ENCODE measurements at regions not wholly inside any gene's neighbourhood (a gene's known extent, or its start where the extent isn't known, plus 50 kb on each side); places are given as distances from the start of the nearest gene placed in this dataset.

- DNase-seq, result no peak
Observed at GRCh38 chrX:40484408-40485091, 96.2 kb upstream of the ATP6AP2 start.

- DNase-seq, result no peak
Observed at GRCh38 chrX:40483502-40483901, 97.3 kb upstream of the ATP6AP2 start.

DNA sequence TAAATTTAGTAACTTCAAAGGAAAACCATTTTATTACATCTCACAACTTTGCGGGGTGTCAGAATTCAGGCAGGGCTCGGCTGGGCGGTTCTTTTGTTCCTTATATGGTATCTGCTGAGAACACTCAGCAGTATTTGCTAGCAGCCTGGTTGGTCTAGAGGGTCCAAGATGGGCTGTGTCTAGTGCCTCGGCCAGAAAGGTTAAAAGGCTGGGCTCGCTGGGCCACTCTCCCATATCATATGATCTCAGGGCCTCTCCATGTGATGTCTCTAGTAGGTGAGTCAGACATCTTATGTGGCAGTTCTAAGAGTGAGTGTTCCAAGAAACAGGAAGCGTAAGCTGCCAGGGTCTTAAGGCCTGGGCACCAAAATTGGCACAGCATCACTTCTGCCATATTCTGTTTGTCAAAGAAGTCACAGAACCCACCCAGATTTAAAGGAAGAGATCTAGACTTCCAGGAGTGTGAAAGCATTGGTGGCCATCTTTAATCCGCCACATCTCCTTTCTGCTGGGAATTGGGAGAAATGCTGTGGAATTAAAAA, 100.9 kb upstream of the ATP6AP2 start:
- DNase-seq, result peak; percentile 0

- no peak for DNase-seq
Observed at GRCh38 chrX:40478474-40479065, 102.2 kb upstream of the ATP6AP2 start.

- DNase-seq, result no peak
Observed at GRCh38 chrX:40476958-40477357, 103.8 kb upstream of the ATP6AP2 start.

- no peak for DNase-seq
Observed at GRCh38 chrX:40474645-40475044, 106.1 kb upstream of the ATP6AP2 start.

DNA sequence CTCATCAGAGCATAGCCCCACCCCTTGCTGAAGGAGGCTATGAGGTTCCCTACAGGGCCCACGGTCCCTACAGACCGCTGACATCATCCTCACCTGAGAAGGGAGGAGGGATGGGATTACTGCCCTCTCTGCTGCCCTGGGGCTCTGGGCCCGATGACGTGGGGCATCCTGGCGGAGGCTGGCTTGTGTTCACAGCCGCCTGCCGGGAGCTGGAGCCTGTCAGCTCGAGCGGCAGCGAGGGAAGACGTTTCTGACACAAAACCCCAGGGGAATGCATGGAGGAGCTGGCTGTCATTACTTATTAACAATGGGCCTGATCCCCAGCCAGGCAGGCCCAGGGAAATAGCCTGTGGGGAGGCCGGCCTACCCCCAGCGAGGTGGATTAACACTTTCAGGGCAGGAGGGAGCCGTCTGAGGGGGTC, 106.6 kb upstream of the ATP6AP2 start:
- DNase-seq, result no peak

DNA sequence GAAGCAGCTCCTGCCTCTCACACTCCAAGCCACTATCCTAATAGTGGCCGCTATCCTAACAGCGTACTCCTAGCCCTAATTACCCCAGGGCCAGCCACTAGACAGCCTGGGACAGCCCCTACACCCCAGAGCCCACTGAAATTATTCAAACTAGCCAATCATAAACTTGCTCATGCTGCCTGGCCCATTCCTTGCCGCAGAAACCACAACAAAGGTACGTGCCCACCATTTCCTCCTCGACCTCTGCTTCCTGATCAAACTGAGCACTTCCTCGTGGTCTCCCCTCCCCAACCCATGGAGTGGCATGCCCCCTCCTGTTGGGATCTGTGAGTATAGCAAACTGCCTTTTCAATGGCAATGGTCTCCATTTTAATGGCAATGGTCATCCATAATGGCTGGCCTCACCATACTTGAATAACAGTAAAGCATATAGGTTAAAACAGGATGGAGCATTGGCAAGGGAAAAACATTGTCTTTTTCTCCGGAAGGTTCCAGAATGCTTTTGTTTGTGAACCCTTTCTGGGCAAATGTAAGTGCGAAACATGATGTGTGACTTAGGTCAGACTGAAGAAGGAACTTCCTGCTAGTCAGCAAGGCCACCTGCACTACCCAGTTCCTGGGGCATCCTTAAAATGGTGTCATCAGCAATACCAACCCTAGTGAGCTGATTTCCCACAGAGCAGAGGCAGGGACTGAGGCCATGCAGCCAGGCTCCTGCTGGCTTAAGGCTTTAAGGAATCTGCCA, 107.1 kb upstream of the ATP6AP2 start:
- no peak for DNase-seq

DNA sequence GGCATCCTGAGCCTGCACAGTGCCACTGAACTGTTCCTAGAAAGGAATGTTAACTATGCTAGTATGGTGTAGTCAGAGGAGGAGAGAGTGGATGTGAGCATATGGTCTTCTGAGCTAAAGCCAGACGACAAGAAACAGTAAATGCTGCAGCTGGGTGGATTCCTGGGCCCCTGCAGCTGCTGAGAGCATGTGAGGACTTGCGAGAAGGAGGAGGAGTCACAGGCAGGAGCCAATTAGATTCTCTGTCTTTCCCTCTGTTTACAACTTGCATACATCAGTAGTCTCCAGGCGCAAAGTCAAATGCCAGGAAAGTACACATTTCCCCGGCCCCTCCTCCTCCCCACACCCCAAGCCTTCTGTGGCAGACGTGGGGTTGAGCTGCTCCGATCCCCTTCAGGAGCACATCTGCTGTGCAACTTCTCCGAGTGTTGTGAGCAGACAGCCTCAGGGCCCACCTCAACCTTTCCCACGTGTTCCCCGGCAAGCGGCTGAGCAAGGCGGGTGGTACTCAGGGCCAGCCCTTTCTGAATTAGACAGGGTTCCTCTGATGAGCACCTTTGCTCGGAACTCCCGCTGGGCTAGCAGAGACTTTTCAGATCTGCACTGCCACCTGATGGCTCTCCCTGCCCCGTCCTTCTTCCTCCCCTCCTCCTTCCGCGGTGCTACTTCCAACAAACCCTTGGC, 108.7 kb upstream of the ATP6AP2 start:
- peak; percentile 13 for DNase-seq

DNA sequence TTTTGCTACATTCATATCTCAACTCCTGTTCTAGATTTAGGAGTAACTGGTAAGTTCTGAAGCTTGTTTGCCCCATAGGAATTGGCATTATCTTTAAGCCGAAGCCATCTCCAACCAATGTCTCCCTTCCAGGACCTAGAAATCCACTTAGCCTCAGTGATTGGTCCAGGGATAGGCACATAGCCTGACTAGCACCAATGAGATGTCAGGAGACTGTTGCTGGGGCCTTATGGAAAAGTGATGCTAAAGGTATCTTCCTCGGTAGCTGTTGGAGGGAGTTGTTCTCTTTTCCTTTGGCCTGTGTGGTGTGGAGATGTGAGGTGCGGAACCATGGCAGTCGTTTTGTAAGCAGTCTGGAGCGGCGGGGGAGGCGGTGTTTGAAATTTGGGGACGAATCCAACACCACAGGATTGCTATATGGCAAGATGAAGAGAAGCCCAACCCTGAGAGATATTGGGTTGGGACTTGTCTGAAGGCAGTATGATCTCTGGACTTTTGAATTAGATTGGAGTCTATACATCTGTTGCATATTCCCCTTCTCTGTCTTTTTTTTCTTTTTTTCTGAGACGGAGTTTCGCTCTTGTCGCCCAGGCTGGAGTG, 109.8 kb upstream of the ATP6AP2 start:
- DNase-seq, result no peak

- no peak for DNase-seq
Observed at GRCh38 chrX:40469316-40469715, 111.5 kb upstream of the ATP6AP2 start.

DNA sequence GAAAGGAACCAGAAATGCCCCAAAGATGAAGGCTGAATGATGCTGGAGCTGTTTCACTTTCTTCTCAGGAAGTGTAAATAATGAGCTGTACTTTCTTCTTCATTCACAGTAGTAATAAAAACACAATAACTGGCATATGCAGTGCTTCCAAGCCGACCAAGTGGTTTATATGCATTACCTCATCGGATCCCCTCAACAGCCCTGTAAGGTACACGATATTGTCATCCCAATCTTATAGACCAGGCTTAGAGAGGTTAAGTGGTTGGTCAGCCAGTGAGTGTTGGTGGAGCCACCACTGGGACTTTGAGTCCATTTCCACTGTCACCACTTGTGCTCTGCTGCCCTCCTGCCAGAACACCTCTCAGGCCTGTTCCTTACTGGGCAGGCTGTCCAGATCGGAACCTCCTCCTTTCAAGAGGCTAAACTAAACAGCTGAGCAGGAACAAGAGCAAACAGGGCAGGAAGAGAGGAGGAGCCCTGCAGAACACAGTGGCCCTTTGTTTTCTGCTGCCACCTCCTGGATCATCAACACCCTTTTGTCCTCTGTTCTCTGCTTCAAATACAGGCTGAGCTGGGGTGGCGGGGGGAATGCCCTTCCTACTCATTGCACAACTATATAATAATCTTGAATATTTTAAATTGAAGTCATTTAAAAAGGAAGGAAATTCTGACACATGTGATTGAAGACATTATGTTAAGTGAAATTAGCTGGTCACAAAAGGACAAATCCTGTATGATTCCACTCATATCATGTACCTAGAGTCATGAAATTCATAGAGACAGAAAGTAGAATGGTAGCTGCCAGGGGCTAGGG, 112.5 kb upstream of the ATP6AP2 start:
- DNase-seq, result peak; percentile 69

DNA sequence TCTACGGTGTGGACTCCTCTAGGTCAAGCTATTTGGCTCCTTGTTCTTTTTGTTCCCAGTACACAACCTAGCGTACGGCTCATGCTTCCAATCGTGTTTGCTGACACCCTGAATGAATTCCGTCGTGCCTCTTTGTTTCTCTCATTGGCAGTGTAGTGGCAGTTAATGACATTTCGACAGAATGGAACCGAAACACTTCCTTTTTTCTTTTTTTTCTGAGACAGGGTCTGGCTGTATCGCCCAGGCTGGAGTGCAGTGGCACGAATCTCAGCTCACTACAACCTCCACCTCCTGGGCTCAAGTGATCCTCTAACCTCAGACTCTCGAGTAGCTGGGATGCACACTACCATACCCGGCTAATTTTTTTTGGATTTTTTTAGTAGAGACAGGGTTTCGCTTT, 113.3 kb upstream of the ATP6AP2 start:
- no peak for DNase-seq

- DNase-seq, result no peak
Observed at GRCh38 chrX:40465735-40466551, 114.8 kb upstream of the ATP6AP2 start.

GRCh38 chrX:40462795-40463194, 118.0 kb upstream of the ATP6AP2 start:
- no peak for DNase-seq

- DNase-seq, result no peak
Observed at GRCh38 chrX:40460926-40461325, 119.8 kb upstream of the ATP6AP2 start.

GRCh38 chrX:40459571-40460158, 121.1 kb upstream of the ATP6AP2 start:
- DNase-seq, result no peak

DNA sequence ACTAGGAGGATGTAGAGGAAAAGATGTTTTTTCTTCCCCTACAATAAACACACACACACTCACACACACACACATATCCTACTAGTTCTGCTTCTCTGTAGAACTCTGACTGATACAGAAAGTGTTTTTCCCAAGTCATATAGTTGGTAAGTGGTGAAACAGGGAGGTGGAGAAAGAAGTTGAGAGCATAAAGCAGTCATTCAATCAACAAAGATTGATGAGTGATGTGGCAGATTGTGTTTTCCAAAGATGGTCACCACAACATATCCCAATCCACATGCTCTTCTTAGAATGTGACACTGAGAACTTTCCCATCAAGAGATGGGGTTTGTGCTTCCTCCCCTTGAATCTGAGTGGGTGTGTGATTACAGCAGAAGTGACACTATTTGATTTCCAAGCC, 123.4 kb upstream of the ATP6AP2 start:
- DNase-seq, result no peak

DNA sequence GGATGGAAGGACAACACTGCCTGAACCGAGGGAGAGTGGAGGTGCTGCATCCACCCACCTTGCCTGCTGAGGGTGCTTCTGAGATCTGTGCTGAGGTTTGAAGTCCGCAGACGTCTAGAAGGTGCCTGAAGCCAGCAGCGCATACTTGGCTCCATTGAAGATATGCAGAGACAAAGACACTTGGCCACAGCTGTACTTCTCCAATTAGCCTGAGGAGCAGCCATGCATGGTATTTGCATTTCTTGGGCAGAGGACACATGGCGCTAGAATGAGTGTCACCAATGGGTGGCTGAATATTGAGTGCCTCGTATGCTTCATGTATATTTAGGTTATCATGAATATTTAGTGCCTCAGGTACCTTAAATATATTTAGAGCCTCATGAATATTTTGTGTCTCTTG, 128.7 kb upstream of the ATP6AP2 start:
- DNase-seq, result no peak

- DNase-seq, result no peak
Observed at GRCh38 chrX:40449956-40450706, 130.6 kb upstream of the ATP6AP2 start.

Measured in NCI-H2029 (cell line).